Thyroid gland (tissue), 4 donors: ENCODE measurements at regions not wholly inside any gene's neighbourhood (a gene's known extent, or its start where the extent isn't known, plus 50 kb on each side); places are given as distances from the start of the nearest gene placed in this dataset.

ENCODE experiments used
- POLR2A ChIP-seq, 2 donors: fragments of 450-650 bp; IDR thresholded peaks; one replicate each; pipeline ENCODE4 v1.6.1; 2017; ENCODE audit warnings: antibody characterized with exemption in 2 of 2, mild to moderate bottlenecking in 2 of 2, moderate library complexity in 1 of 2
- TF ChIP-seq, protein P1 (sequence below), 6 experiments: fragments of 200-600 bp in 3 of 6; fragments of 450-650 bp in 3 of 6; sonication (generic) in 3 of 6; IDR thresholded peaks; one replicate each; pipeline ENCODE4 v1.5.1; 2016 to 2019; ENCODE audit warnings: antibody characterized with exemption in 6 of 6, mild to moderate bottlenecking in 2 of 6, inconsistent platforms in 1 of 6, moderate library complexity in 1 of 6

DNA sequence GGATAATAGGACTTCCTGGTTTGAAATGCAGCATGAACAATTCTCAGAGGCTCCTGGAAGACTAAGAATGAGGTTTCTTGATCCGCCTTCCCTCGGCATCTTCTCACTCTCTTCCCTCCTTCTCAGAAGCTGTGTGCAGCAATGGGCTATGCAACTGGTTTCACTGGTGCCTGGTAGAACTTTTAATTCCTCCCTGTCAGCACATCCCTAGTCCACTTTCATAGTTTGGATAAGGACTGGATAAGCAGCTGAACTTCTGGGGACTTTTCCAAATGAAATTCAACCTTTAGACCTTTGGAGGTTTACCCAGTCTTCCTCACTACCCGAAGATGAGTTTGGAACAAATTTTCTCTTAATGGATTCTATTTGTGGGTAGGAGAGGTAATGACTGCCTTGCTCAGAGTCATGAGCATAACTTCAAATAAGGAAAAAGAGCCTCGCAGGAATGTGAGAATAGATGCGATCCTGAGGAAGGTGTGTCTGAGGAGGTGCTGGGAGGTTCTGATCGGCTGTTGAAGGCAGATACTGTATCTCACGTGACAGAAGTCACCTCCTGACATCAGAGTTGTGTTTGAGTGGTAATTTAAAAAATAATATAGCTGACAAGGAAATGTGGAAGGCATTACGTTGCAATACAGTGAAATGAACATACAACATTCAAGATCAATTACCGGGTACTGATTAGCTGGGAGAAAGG is 56.0 kb upstream of the HAND2 start:
- TF ChIP-seq, protein P1, sequence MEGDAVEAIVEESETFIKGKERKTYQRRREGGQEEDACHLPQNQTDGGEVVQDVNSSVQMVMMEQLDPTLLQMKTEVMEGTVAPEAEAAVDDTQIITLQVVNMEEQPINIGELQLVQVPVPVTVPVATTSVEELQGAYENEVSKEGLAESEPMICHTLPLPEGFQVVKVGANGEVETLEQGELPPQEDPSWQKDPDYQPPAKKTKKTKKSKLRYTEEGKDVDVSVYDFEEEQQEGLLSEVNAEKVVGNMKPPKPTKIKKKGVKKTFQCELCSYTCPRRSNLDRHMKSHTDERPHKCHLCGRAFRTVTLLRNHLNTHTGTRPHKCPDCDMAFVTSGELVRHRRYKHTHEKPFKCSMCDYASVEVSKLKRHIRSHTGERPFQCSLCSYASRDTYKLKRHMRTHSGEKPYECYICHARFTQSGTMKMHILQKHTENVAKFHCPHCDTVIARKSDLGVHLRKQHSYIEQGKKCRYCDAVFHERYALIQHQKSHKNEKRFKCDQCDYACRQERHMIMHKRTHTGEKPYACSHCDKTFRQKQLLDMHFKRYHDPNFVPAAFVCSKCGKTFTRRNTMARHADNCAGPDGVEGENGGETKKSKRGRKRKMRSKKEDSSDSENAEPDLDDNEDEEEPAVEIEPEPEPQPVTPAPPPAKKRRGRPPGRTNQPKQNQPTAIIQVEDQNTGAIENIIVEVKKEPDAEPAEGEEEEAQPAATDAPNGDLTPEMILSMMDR (IDR thresholded peaks at IDR 0.05) = no peak
- no peak for TF ChIP-seq POLR2A (IDR thresholded peaks at IDR 0.05)
